Parathyroid adenoma (tissue), 2 donors: ENCODE measurements at regions not wholly inside any gene's neighbourhood (a gene's known extent, or its start where the extent isn't known, plus 50 kb on each side); places are given as distances from the start of the nearest gene placed in this dataset.
"Not testable (repeated sequence)": the region's sequence is repeated elsewhere in the genome, so short reads cannot be mapped to it uniquely, and the experiment has no call there.

ENCODE experiments used
- H2AFZ ChIP-seq: fragments of 300-600 bp; sonication (generic); one replicate; pipeline ENCODE4 v1.7.0; 2017; ENCODE audit warnings: antibody characterized with exemption, mild to moderate bottlenecking
- H3K27ac ChIP-seq: fragments of 300-600 bp; sonication (generic); one replicate; pipeline ENCODE4 v1.7.0; 2017
- H3K27me3 ChIP-seq: fragments of 300-600 bp; sonication (generic); one replicate; pipeline ENCODE4 v1.7.0; 2017; ENCODE audit warnings: low read length; ENCODE audit not compliant: control insufficient read depth, insufficient read depth
- H3K36me3 ChIP-seq: fragments of 300-600 bp; sonication (generic); one replicate; pipeline ENCODE4 v1.7.0; 2017; ENCODE audit warnings: low read length; ENCODE audit not compliant: control insufficient read depth, insufficient read depth
- H3K4me1 ChIP-seq: fragments of 300-600 bp; sonication (generic); one replicate; pipeline ENCODE4 v1.7.0; 2017; ENCODE audit warnings: control low read depth
- H3K4me2 ChIP-seq: fragments of 300-600 bp; sonication (generic); one replicate; pipeline ENCODE4 v1.7.0; 2017; ENCODE audit warnings: low read length
- H3K4me3 ChIP-seq: fragments of 300-600 bp; sonication (generic); one replicate; pipeline ENCODE4 v1.7.0; 2017; ENCODE audit warnings: low read depth, low read length
- H3K79me2 ChIP-seq: fragments of 300-600 bp; sonication (generic); one replicate; pipeline ENCODE4 v1.7.0; 2017; ENCODE audit warnings: control low read depth
- H3K9ac ChIP-seq: fragments of 300-600 bp; sonication (generic); one replicate; pipeline ENCODE4 v1.7.0; 2017; ENCODE audit warnings: mild to moderate bottlenecking
- H3K9me3 ChIP-seq: fragments of 300-600 bp; sonication (generic); one replicate; pipeline ENCODE4 v1.7.0; 2017; ENCODE audit warnings: low read length; ENCODE audit not compliant: control insufficient read depth
- CTCF ChIP-seq: fragments of 300-600 bp; sonication (generic); IDR thresholded peaks from one replicate; pipeline ENCODE4 v1.7.0; 2017; ENCODE audit warnings: antibody characterized with exemption, mild to moderate bottlenecking
- donor health status: primary hyperparathyroidism.

DNA sequence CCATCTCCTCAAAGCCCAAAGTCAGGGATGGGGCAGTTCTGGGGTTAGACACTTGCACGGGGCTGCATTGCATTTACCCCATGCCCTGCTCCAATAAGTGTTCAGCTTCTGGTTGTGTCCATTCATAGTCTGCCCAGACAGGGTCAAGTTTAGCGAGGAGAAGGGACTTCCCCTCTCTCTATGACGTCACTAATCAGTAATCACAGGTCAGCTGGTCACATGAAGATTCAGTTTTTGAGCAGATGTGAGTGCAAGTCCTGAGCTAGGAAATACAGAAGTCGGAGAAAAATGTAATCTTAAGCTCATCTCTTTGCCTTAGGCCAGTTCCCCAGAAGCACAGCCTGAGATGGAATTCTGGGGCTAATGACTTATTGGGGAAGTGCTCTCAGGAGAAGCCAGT lies 310.1 kb downstream of the TSHZ3 start:
- Histone ChIP-seq H3K4me2 (no peak overlapping the region), H3K27me3 (no peaks in the 10 kb centered on the region), H2AFZ (no peak overlapping the region), H3K9ac (no peak overlapping the region), H3K9me3 (no peaks in the 10 kb centered on the region), H3K27ac (no peak overlapping the region), H3K36me3 (no peaks in the 10 kb centered on the region), H3K79me2 (no peaks in the 10 kb centered on the region), H3K4me3 (no peak overlapping the region), H3K4me1 (no peaks in the 10 kb centered on the region)
- TF ChIP-seq CTCF, result no peak

DNA sequence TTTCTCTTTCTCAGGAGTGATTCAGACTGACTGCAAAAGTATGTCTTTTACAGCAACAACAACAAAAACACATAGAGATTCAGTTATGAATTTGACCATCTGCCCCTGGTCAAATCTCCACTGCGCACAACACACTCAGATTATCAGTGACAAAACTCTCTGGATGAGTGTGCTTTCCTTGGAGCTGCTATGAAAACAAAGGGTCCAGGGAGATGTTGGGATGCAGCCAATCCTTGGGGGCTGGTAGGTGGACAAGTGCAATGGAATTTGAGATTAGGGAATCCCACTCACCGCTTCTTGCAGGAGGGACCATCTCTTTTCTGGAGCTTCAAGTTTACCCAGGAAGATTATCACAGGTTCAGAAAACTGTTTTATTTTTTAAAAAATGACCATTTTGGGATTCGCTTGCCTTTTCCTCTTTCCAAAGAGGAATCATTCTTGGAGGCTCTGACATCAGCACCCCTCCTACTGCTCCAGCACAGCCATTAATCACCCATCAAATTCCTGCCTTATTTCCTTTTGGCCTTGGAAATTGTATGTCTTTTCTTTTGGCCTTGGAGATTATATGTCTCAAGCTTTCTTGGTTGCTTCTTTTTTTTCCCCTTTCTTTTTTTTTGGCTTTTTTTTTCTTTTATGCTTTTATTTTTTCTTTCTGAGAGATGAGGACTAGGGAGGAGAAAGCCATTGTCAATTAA lies 311.8 kb downstream of the TSHZ3 start:
- Histone ChIP-seq H3K79me2 (no peaks in the 10 kb centered on the region), H3K4me3 (no peak overlapping the region), H3K9ac (no peak overlapping the region), H2AFZ (no peak overlapping the region), H3K27me3 (no peaks in the 10 kb centered on the region), H3K9me3 (no peaks in the 10 kb centered on the region), H3K4me2 (no peak overlapping the region), H3K4me1 (no peaks in the 10 kb centered on the region), H3K36me3 (no peaks in the 10 kb centered on the region), H3K27ac (no peak overlapping the region)
- TF ChIP-seq CTCF, result no peak

GRCh38 chr19:31031455-31031854 lies 317.8 kb downstream of the TSHZ3 start:
- not testable (repeated sequence) for H3K9me3 ChIP-seq

GRCh38 chr19:31023038-31023437 lies 326.2 kb downstream of the TSHZ3 start:
- Histone ChIP-seq H3K79me2 (no peaks in the 10 kb centered on the region), H3K27ac (no peak overlapping the region), H3K27me3 (no peaks in the 10 kb centered on the region), H3K4me1 (no peaks in the 10 kb centered on the region), H3K4me3 (no peak overlapping the region), H3K4me2 (no peak overlapping the region), H2AFZ (no peak overlapping the region), H3K36me3 (no peaks in the 10 kb centered on the region), H3K9me3 (no peaks in the 10 kb centered on the region), H3K9ac (no peak overlapping the region)
- no peak for TF ChIP-seq CTCF

More at GRCh38 chr19:31031455-31031854, 317.8 kb downstream of the TSHZ3 start:
- H3K4me3 ChIP-seq, H3K36me3 ChIP-seq, H3K27ac ChIP-seq, H3K4me2 ChIP-seq, H3K27me3 ChIP-seq, H3K79me2 ChIP-seq, H3K4me1 ChIP-seq, H2AFZ ChIP-seq, H3K9ac ChIP-seq: not testable (repeated sequence)

DNA sequence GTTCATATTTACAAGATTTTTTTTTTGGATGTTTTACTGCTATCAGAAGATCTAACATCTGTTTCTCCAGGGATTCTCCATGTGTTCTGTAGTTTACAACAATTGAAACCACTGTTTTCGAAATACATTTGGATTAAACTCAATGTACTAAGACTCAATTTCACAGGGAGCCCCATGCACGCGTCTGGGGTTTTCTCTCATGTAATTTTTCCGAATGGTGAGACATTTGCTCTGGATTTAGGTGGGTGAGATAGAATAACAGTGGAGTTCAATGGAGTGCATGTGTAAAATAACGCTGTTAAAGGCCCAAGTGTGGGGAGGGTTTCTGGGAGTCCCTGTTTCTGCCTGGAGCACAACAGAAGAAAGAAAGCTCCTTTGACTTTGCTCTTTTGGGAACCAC lies 330.3 kb downstream of the TSHZ3 start:
- Histone ChIP-seq H3K79me2 (no peaks in the 10 kb centered on the region), H3K4me3 (no peak overlapping the region), H3K9me3 (no peaks in the 10 kb centered on the region), H3K27ac (no peak overlapping the region), H3K36me3 (no peaks in the 10 kb centered on the region), H3K9ac (no peak overlapping the region), H3K4me2 (no peak overlapping the region), H3K4me1 (no peaks in the 10 kb centered on the region), H3K27me3 (no peaks in the 10 kb centered on the region), H2AFZ (no peak overlapping the region)
- no peak for TF ChIP-seq CTCF
